ENCODE measurements at regions not wholly inside any gene's neighbourhood (a gene's known extent, or its start where the extent isn't known, plus 50 kb on each side); places are given as distances from the start of the nearest gene placed in this dataset.
A peak's percentile ranks its signal among the peaks of the same experiment; 100 is the strongest.
"Not testable (repeated sequence)": the region's sequence is repeated elsewhere in the genome, so short reads cannot be mapped to it uniquely, and the experiment has no call there.

GRCh38 chr14:22180045-22180444 is 409.0 kb downstream of the DAD1 start:
- no peak for DNase-seq

GRCh38 chr14:22179190-22179589 is 409.8 kb downstream of the DAD1 start:
- DNase-seq = no peak

DNA sequence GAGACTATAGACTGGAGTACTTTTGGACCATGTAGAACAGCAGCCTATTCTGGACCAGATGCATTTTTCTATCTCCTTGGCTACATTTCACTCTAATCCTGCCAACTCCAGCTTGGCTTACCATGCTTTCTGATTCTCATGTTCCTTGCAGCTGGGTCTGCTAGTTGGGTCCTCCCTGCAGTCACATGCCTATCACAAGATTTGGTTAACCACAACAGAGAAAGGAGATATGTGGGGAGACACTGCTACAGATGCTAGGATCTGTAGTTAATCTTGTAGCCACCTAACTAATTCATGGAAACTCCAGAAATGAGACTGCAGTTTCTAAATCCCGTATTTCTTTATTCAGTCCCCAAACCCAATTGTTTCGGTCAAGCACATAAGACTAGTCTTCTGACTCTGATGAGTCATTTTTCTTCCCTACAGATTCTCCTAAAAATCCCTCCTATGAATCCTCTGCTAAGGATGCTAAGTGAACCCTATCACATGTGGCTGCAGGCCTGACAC is 410.6 kb downstream of the DAD1 start:
- no peak for DNase-seq

DNA sequence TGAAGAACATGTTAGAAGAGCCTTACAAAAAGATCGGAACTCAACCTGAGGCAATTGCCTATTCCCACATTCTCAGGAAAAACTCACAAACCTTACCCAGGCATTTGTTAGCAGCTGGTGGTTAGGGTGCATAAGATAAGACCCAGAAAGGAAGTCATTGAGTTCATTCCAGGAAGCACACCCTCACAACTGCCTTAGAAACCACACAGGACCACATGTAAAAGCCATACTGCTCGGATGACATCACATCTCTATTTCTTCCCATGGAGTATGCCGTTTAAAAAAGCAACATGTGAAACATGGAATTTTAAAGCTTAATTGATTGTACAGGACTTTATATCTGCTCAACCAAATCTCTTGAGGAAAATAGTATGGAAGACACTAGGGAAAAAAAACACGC is 411.2 kb downstream of the DAD1 start:
- peak; percentile 1 for DNase-seq

- DNase-seq = no peak
These were observed 412.1 kb downstream of the DAD1 start for GRCh38 chr14:22176957-22177356.

- not testable (repeated sequence) for DNase-seq
These were observed 413.8 kb downstream of the DAD1 start for GRCh38 chr14:22175278-22175558.

- DNase-seq = no peak
These were observed 414.4 kb downstream of the DAD1 start for GRCh38 chr14:22174412-22175277.

DNA sequence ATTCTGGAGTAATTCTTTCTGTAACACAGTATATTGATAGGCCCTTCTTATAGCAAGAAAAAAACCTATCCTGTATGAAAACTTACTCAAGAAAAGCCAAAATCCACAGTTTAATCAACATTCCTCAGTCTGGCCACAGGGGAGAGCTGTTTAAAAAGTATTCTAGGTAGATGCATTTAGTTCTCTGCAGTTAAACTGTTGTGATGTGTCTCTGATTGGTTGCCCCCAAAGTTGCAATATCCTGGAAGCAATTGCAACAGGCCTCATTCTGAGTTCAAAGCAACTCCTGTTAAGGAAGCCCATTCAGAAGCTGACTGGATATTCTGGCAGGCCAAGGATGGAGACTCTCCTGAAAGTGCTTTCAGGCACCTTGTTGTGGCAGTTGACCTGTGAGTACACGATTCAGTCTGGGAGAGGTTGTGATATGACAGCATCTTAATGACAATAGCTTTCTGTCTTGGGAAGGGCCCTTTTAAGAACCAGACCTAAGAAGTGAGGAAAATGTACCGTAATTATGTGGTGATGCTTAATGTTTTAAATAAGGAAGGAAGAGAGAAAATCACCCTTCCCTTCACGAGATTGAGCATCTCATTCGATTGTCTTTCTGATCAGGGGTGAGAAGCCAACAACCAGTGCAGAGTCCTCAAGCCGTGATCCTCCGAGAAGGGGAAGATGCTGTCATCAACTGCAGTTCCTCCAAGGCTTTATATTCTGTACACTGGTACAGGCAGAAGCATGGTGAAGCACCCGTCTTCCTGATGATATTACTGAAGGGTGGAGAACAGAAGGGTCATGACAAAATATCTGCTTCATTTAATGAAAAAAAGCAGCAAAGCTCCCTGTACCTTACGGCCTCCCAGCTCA is 420.7 kb downstream of the DAD1 start:
- no peak for DNase-seq

DNA sequence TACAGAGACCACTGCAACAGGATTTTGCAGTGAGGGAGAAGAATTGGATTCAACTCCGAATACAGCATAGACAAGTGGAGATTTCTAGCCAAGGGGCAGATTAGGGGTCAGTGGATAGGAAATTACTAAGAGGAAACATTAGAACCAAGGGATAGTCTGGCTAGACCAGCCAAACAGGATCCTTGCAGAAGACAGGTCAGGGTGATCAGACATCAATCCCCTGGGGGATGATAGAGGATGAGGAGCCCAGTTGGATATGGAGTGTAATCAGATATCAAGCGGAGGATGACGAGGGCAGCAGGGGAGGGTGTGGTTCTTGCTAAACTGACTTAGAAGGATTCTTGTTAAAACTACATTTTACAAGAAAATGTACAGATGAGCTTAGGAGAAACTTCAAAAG is 424.4 kb downstream of the DAD1 start:
- DNase-seq = no peak

GRCh38 chr14:22163051-22163450 is 426.0 kb downstream of the DAD1 start:
- DNase-seq = no peak

- DNase-seq = no peak
These were observed 429.1 kb downstream of the DAD1 start for GRCh38 chr14:22159957-22160356.

DNA sequence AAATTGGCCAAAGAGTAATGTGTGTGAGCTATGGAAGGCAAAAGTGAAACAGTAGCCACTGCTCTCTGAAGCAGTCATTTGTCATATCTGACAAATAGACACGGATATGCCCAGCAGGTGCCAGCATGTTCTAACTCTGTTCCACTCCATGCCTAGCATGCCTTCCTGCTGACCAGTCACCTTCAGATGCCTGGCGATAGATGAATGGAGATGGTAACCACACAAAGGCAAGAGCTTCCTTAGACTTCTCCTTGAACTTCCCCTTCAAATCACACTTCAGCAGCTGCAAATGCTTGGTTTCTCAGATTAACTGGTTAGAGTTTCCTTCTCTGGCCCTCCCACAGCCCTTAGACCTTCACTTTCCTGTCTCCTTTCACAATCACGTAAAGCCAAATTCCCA is 429.9 kb downstream of the DAD1 start:
- no peak for DNase-seq

DNA sequence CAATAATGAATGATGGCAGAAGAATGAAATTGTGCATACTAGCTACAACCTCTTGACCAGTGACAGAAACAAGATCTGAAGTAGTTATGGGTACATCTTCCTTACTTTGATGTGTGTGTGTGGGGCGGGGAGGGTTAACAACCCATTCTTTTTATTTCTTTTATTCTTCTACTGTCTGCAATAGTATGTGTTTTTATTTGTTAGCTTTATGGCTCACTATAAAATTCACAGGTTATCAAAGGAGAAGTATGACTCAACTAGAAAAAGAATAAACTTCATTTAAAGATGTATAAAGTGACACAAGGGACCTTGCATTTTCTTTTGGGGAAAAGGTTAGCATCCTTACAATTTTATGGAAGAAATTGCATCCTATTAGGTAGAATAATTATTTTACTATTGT is 430.5 kb downstream of the DAD1 start:
- DNase-seq = no peak

GRCh38 chr14:22155571-22155970 is 433.5 kb downstream of the DAD1 start:
- DNase-seq = no peak

DNA sequence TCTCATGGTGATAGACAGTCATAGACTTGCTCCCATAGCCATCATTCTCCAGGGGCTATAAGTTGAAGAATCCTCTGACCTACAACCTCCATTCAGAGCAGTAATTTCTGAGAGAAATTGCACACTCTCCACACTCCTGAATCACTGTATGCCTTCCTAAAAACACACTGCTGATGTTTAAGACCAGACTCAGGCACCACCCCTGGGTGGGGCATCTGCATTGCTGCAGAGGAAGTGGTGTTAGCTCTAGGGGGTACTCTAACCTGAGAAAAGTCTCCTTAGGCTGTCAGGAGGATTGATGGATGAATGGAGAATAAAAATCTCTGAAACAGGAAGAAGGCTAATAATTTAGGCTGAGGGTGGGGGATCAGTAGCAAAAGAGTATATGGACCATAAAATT is 436.1 kb downstream of the DAD1 start:
- no peak for DNase-seq

DNA sequence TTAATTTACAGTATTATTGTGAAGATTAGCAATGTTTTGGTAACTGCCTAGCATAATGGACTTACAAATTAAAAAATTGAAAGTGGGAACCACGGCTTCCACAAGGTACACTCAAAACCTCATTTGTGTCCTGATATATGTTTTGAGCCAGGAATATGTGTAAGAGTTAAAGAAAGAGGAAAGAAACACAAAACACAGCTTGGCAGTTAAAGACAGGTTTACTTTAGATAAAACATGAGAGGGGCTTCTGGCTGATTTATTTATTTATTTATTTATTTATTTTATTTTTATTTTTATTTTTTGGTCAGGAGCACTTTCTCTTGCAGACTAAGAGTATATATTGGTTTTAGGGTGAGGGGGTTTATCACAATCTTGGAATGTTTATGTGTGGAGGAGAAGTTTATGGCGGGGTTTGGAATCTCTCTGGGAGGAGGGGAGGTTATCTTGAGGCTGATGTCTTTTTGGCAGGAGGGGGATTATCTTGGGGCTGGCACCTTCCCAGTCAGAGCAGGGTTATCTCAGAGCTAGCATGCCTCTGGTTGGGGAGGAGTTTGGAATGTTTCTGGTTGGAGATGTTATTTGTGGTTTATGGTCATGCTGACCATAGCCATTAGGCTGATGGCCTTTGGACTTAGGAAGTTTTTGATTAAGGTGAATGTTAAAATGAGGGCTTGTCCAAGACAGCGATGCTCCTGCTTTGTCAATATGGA is 436.7 kb downstream of the DAD1 start:
- no peak for DNase-seq

GRCh38 chr14:22151121-22151520 is 437.9 kb downstream of the DAD1 start:
- DNase-seq = no peak

DNA sequence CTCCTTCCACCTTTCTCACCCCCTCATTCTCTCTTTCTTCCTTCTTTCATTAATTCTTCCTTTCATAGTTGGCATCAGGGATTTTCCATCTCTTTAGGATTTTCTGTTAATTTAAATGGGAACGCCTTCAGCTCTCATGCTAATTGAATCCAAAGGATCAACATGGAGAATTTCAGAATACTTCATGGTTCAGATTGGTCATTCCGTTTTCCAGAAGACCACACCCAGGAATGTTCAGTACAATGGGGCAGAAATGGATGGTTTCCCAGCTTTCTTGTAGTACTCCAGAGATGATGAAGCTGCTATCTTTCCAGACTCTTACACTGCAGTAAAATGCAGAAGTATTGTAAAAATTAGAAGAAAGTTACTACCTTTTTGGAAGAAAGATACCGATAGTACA is 440.0 kb downstream of the DAD1 start:
- DNase-seq = no peak

GRCh38 chr14:22147716-22148115 is 441.3 kb downstream of the DAD1 start:
- DNase-seq = no peak

DNA sequence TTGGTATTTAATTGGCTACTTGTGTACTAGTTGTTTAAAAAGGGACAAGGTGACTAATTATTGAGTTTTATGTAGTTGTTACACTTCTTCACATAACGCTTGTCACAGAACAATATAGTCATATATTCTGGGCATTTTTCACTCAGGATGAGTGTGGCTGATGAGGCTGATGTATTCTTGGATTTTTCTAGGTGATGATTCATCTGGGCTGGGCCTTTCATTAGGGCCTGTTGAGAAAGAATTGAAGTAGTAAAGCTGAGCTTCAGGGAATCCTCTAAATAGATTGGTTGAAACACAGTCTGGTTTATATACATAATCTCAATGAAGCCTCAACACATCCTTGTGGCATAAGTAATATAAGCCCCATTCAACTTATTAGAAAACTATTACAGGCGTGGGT is 445.7 kb downstream of the DAD1 start:
- no peak for DNase-seq

GRCh38 chr14:22140633-22141032 is 448.4 kb downstream of the DAD1 start:
- DNase-seq = no peak

GRCh38 chr14:22131749-22132476 is 457.1 kb downstream of the DAD1 start:
- no peak for DNase-seq
